Neural cell (in vitro differentiated cells): ENCODE measurements at regions not wholly inside any gene's neighbourhood (a gene's known extent, or its start where the extent isn't known, plus 50 kb on each side); places are given as distances from the start of the nearest gene placed in this dataset.

Source experiments
- EZH2 ChIP-seq: fragments of 200-600, 300-800 bp; shearing (Covaris generic), sonication (generic); IDR thresholded peaks from 2 replicates; pipeline ENCODE4 v1.6.1; 2014; ENCODE audit warnings: antibody characterized with exemption, low read length, borderline replicate concordance, mild to moderate bottlenecking; ENCODE audit not compliant: insufficient read depth, poor library complexity, severe bottlenecking
- POLR2AphosphoS5 ChIP-seq: IDR thresholded peaks from 2 replicates; pipeline ENCODE4 v1.6.1; 2012
- RAD21 ChIP-seq: fragments of 450-650 bp; conservative IDR thresholded peaks from 2 replicates; pipeline ENCODE4 v1.6.1; 2014; ENCODE audit warnings: antibody characterized with exemption, mild to moderate bottlenecking, moderate library complexity
- REST ChIP-seq: IDR thresholded peaks from 2 replicates; pipeline ENCODE4 v1.6.1; 2012; ENCODE audit warnings: borderline replicate concordance
- SMC3 ChIP-seq: fragments of 450-650 bp; conservative IDR thresholded peaks from 2 replicates; pipeline ENCODE4 v1.6.1; 2014; ENCODE audit warnings: antibody characterized with exemption, mild to moderate bottlenecking, moderate library complexity; ENCODE audit not compliant: poor library complexity
- TAF1 ChIP-seq: IDR thresholded peaks from 2 replicates; pipeline ENCODE4 v1.6.1; 2012; ENCODE audit warnings: low read depth
- TF ChIP-seq, protein P1 (sequence below): fragments of 450-650 bp; IDR thresholded peaks from 2 replicates; pipeline ENCODE4 v1.5.1; 2014; ENCODE audit warnings: antibody characterized with exemption, mild to moderate bottlenecking, moderate library complexity; ENCODE audit not compliant: poor library complexity, severe bottlenecking

- TF ChIP-seq, protein P1, sequence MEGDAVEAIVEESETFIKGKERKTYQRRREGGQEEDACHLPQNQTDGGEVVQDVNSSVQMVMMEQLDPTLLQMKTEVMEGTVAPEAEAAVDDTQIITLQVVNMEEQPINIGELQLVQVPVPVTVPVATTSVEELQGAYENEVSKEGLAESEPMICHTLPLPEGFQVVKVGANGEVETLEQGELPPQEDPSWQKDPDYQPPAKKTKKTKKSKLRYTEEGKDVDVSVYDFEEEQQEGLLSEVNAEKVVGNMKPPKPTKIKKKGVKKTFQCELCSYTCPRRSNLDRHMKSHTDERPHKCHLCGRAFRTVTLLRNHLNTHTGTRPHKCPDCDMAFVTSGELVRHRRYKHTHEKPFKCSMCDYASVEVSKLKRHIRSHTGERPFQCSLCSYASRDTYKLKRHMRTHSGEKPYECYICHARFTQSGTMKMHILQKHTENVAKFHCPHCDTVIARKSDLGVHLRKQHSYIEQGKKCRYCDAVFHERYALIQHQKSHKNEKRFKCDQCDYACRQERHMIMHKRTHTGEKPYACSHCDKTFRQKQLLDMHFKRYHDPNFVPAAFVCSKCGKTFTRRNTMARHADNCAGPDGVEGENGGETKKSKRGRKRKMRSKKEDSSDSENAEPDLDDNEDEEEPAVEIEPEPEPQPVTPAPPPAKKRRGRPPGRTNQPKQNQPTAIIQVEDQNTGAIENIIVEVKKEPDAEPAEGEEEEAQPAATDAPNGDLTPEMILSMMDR = no peak
- TF ChIP-seq TAF1 (no peak), POLR2AphosphoS5 (no peak), EZH2 (no peak), REST (no peak), RAD21 (no peak), SMC3 (no peak)
Measured at GRCh38 chr2:83217854-83218253, 1241.2 kb downstream of the SUCLG1 start.
